Calu3 (cell line): ENCODE measurements at regions not wholly inside any gene's neighbourhood (a gene's known extent, or its start where the extent isn't known, plus 50 kb on each side); places are given as distances from the start of the nearest gene placed in this dataset.
"Not testable (repeated sequence)": the region's sequence is repeated elsewhere in the genome, so short reads cannot be mapped to it uniquely, and the experiment has no call there.

Source experiments
- BruUV-seq: library from RNA; stranded (reverse); fragments of 400-500 nt; replicated peaks from 2 replicates; lab custom pipeline; 2021; lab: Mats Ljungman, UMichigan
- CTCF ChIA-PET: fragments of 300-600 bp; sonication (Branson Sonifier 250); formaldehyde crosslinking; loops from one replicate; lab custom pipeline; 2022; ENCODE audit warnings: antibody characterized with exemption; lab: Charles Lee
- DNase-seq: peaks from one replicate; pipeline ENCODE4 v3.0.0; 2022
- H3K27ac Mint-ChIP-seq: one replicate; pipeline ENCODE4 v1.8.0; 2022; ENCODE audit warnings: mixed read lengths; ENCODE audit not compliant: unreplicated experiment
- H3K27me3 Mint-ChIP-seq: one replicate; pipeline ENCODE4 v1.8.0; 2022; ENCODE audit warnings: mixed read lengths; ENCODE audit not compliant: unreplicated experiment
- H3K36me3 Mint-ChIP-seq: one replicate; pipeline ENCODE4 v1.8.0; 2022; ENCODE audit warnings: mild to moderate bottlenecking, moderate library complexity, mixed read lengths; ENCODE audit not compliant: insufficient read depth, unreplicated experiment
- H3K4me1 Mint-ChIP-seq: one replicate; pipeline ENCODE4 v1.8.0; 2022; ENCODE audit warnings: mild to moderate bottlenecking, low read depth, mixed read lengths; ENCODE audit not compliant: unreplicated experiment
- H3K4me3 Mint-ChIP-seq: one replicate; pipeline ENCODE4 v1.8.0; 2022; ENCODE audit warnings: mild to moderate bottlenecking, low read depth, moderate library complexity, mixed read lengths; ENCODE audit not compliant: unreplicated experiment
- H3K9me3 Mint-ChIP-seq: one replicate; pipeline ENCODE4 v1.8.0; 2022; ENCODE audit warnings: low read depth, mixed read lengths; ENCODE audit not compliant: unreplicated experiment
- CTCF ChIP-seq: fragments of 200-600 bp; IDR thresholded peaks from one replicate; pipeline ENCODE4 v1.8.0; 2022; ENCODE audit warnings: antibody characterized with exemption; ENCODE audit not compliant: unreplicated experiment
- intact Hi-C: fragments of 100-400 bp; cut with micrococcal nuclease; formaldehyde crosslinking; loops from one replicate; pipeline ENCODE4 v1.10.0; 2022; ENCODE audit not compliant: unreplicated experiment

GRCh38 chr16:85532147-85532546 lies 81.0 kb upstream of the GSE1 start:
- DNase-seq: no peak
- Mint-ChIP-seq H3K9me3 (no peaks in the 10 kb centered on the region), H3K4me1 (peaks cover 13% of the 10 kb centered on the region), H3K36me3 (no peaks in the 10 kb centered on the region), H3K27ac (no peak overlapping the region), H3K27me3 (peaks cover 53% of the 10 kb centered on the region), H3K4me3 (no peak overlapping the region)
- TF ChIP-seq CTCF: no peak
- BruUV-seq: no TSS peak
- intact Hi-C loops: no loop called here
- CTCF ChIA-PET: interaction anchor here (0.7 kb wide), 1 partner anchor 9 kb away, joined by 3 read pairs; no protein-coding TSS in a partner anchor

- H3K27ac Mint-ChIP-seq, BruUV-seq: not testable (repeated sequence)
- H3K27me3 Mint-ChIP-seq: peaks cover 56% of the 10 kb centered on the region
Observed at GRCh38 chr16:85533593-85533992, 79.5 kb upstream of the GSE1 start.

GRCh38 chr16:85534536-85535351 lies 78.4 kb upstream of the GSE1 start:
- BruUV-seq: no TSS peak
- intact Hi-C loops: no loop called here
- H3K36me3 Mint-ChIP-seq: no peaks in the 10 kb centered on the region
- peaks cover 13% of the 10 kb centered on the region for H3K4me1 Mint-ChIP-seq
- no peak for TF ChIP-seq CTCF
- no peak overlapping the region for H3K27ac Mint-ChIP-seq
- no peak overlapping the region for H3K4me3 Mint-ChIP-seq
- no peak for DNase-seq
- peaks cover 63% of the 10 kb centered on the region for H3K27me3 Mint-ChIP-seq
- H3K9me3 Mint-ChIP-seq: no peaks in the 10 kb centered on the region
- CTCF ChIA-PET: no interaction called here

More at GRCh38 chr16:85533593-85533992, 79.5 kb upstream of the GSE1 start:
- H3K4me3 Mint-ChIP-seq, H3K36me3 Mint-ChIP-seq, intact Hi-C loops, DNase-seq, CTCF ChIA-PET, H3K9me3 Mint-ChIP-seq: not testable (repeated sequence)
- H3K4me1 Mint-ChIP-seq: peaks cover 13% of the 10 kb centered on the region

- intact Hi-C loops: no loop called here
- CTCF ChIA-PET: no interaction called here
- Mint-ChIP-seq H3K27ac (peak overlapping the region; percentile 63), H3K27me3 (peaks cover 56% of the 10 kb centered on the region), H3K9me3 (peaks cover 3% of the 10 kb centered on the region), H3K36me3 (no peaks in the 10 kb centered on the region), H3K4me3 (no peak overlapping the region), H3K4me1 (peaks cover 13% of the 10 kb centered on the region)
- TF ChIP-seq CTCF: no peak
- no TSS peak for BruUV-seq
- DNase-seq: no peak
Observed at GRCh38 chr16:85535352-85536072, 77.6 kb upstream of the GSE1 start.
